LNCAP (cell line): ENCODE measurements at regions not wholly inside any gene's neighbourhood (a gene's known extent, or its start where the extent isn't known, plus 50 kb on each side); places are given as distances from the start of the nearest gene placed in this dataset.
A peak's percentile ranks its signal among the peaks of the same experiment; 100 is the strongest.

ENCODE experiments used
- TF ChIP-seq, protein P1 (sequence below): fragments of 450-650 bp; IDR thresholded peaks from 2 replicates; pipeline ENCODE4 v1.5.1; 2017; ENCODE audit warnings: mild to moderate bottlenecking

DNA sequence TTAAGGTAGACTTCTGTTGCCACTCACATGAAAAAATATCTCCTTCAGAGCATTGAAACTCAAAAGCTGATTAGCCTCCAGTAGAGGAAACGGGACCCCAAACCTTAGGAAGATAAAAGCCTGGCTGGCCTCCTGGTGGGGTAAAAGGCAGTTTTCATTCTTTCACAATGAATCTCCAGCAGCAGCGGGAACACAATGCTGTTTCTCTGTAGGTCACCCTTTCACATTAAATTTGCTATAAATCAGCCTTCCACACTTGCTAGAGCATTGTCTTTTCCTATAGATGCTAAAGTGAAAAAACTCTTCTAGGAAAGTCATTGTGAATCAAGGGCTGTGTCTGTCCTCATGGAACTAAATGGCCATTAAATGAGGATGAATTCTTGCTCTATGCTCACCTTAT, 207.3 kb upstream of the MAGEB2 start:
- TF ChIP-seq, protein P1, sequence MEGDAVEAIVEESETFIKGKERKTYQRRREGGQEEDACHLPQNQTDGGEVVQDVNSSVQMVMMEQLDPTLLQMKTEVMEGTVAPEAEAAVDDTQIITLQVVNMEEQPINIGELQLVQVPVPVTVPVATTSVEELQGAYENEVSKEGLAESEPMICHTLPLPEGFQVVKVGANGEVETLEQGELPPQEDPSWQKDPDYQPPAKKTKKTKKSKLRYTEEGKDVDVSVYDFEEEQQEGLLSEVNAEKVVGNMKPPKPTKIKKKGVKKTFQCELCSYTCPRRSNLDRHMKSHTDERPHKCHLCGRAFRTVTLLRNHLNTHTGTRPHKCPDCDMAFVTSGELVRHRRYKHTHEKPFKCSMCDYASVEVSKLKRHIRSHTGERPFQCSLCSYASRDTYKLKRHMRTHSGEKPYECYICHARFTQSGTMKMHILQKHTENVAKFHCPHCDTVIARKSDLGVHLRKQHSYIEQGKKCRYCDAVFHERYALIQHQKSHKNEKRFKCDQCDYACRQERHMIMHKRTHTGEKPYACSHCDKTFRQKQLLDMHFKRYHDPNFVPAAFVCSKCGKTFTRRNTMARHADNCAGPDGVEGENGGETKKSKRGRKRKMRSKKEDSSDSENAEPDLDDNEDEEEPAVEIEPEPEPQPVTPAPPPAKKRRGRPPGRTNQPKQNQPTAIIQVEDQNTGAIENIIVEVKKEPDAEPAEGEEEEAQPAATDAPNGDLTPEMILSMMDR = no peak

DNA sequence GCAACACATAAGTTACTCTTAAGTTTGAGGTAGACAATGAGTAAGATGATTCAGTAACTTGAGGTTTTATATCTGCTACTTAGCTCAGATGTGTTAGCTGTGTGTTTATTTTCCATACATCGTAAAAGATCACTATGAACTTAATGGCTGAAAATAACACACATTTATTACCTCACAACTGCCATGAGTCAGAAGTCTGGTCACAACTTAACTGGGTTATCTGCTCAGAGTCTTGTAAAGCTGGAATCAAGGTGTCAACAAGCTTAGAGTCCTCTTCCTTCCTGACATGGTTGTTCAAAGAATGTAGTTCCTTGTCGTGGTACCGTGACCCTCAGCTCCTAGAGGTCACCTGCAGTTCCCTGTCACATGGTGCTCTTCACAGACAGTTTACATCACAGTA, 204.9 kb upstream of the MAGEB2 start:
- TF ChIP-seq, protein P1 = no peak

DNA sequence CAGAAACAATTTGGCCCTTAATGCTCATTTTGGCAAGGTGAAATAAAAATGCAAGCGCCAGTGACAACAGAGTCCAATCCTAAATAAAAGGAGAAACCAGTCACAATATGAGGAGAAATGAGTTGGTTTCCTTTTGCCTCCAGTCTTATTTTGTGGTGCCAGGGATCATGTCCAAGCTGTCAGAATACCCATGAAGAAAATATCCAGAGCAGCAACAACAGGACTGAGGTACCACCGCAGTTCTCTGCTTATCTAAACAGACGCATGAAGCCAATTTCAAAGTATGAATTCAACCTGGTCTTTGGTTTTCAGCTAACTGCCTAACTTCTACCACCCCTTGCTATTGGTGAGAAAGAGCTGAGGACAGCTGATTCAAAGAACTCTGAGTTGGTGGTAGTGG, 199.9 kb upstream of the MAGEB2 start:
- TF ChIP-seq, protein P1 = no peak

DNA sequence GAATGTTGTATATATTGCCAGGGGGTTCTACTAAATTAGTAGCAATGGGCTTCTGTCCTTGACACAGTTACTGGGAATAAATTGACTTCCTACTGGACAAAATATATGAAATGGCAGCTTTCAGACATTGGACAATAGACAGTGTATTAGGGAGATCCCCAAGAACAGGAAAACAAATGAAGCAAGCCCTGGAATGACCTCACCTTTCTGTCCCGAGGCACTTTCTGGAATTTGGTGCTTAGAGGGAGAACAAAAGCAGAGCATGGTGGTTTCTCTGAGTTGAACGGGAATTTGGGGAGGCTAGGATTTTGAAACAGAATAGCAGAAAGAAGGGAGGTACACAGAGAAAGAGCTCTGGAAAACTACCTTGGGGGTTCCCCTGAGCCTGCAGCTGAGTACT, 187.7 kb upstream of the MAGEB2 start:
- TF ChIP-seq, protein P1 = no peak

DNA sequence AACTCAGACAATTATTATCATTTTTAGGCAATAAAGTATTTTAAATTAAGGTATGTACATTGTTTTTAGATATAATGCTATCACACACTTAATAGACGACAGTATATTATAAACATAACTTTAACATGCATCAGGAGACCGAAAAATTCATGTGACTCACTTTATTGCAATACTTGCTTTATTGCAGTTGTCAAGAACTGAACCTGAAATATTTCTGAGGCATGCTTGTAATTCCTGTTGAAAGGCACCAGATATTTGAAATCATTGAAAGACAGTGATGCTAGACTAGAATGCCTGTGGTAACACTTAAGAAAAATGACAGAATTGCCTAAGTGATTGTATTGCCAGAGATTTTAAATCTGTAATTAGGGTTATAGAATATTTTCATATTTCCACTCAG, 175.6 kb upstream of the MAGEB2 start:
- TF ChIP-seq, protein P1 = no peak

DNA sequence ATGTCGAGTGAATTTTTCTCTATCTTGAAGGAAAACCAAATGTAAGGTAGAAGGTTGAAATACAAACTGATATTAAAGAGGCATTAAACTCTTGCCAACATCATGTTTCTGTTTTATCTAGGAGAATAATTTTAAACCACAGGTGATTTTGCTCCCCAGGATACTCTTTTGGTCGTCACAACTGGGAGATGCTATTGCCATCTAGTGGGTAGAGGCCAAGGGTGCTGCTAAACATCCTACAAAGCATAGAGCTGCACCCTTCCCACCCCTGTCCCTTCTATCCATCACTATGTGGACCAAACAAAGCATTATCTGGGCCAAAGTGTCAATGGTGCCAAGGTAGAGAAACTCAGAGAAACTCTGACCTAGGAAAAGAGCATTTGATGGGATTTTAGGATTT, 154.6 kb upstream of the MAGEB2 start:
- TF ChIP-seq, protein P1 = peak; percentile 58

DNA sequence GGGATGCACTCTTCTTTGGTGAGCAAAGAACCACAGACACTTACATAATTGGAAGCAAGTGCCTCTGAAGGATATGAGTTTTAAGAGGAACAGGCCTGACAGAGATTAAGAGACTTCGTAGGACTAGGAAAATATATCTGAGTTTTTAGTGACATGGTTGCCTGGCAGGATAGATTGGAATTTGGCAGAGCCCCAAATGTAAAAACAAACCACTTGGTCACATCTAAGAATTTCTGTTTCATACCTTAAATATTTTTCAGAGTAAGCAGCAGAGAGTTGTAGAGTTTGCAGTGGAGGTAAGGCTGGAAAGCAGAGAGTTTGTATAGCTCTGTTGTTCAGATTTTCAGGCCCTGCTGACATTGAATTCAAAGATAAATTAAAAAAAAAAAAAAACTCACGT, 150.1 kb upstream of the MAGEB2 start:
- TF ChIP-seq, protein P1 = no peak

DNA sequence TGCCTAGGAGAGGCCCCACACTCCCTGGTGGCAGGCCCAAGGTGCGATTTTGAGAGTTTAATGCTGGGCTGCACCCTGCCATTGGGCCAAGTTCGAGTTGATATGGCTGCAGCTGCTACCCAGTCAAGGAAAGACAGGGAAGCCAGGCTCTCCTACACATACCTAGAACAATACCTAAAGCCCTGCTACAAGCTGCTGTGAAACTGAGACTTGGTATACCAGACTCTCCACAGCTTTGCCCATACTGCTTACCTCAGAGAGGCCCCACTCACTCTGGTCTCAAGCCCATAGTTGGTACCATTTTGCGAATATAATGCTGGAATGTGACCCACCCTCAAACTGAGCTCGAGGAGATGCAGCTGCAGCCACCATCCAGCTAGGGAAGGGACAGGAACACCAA, 147.7 kb upstream of the MAGEB2 start:
- TF ChIP-seq, protein P1 = no peak
